HFF-Myc (cell line): ENCODE measurements at regions not wholly inside any gene's neighbourhood (a gene's known extent, or its start where the extent isn't known, plus 50 kb on each side); places are given as distances from the start of the nearest gene placed in this dataset.

Experiments
- DNase-seq: peaks from one replicate; pipeline ENCODE4 v3.0.0-alpha.2; 2011; ENCODE audit warnings: low read depth; ENCODE audit errors: extremely low read depth
- H3K4me3 ChIP-seq: replicated peaks from 2 replicates; pipeline ENCODE4 v1.5.1; 2011; ENCODE audit warnings: low read depth, mild to moderate bottlenecking, control low read depth, low read length
- CTCF ChIP-seq: IDR thresholded peaks from 2 replicates; pipeline ENCODE4 v1.5.1; 2012; ENCODE audit warnings: mild to moderate bottlenecking, low read depth, low read length, control low read depth; ENCODE audit errors: missing control alignments

GRCh38 chr21:38725196-38726157, 80.3 kb upstream of the ETS2 start:
- H3K4me3 ChIP-seq: no peak overlapping the region
- TF ChIP-seq CTCF: no peak
- no peak for DNase-seq

GRCh38 chr21:38726482-38726881, 79.2 kb upstream of the ETS2 start:
- no peak for TF ChIP-seq CTCF
- DNase-seq: no peak
- no peak overlapping the region for H3K4me3 ChIP-seq

GRCh38 chr21:38729291-38729690, 76.4 kb upstream of the ETS2 start:
- no peak for TF ChIP-seq CTCF
- DNase-seq: no peak
- H3K4me3 ChIP-seq: no peak overlapping the region

GRCh38 chr21:38729754-38730379, 75.9 kb upstream of the ETS2 start:
- DNase-seq: no peak
- TF ChIP-seq CTCF: no peak
- no peak overlapping the region for H3K4me3 ChIP-seq

- H3K4me3 ChIP-seq: no peak overlapping the region
- peak; percentile 48 for DNase-seq
- peak; percentile 92 for TF ChIP-seq CTCF
Observed at GRCh38 chr21:38733972-38734546, 71.7 kb upstream of the ETS2 start.

GRCh38 chr21:38734646-38735365, 70.9 kb upstream of the ETS2 start:
- DNase-seq: no peak
- no peak for TF ChIP-seq CTCF
- no peak overlapping the region for H3K4me3 ChIP-seq
